Loucy (cell line): ENCODE measurements at regions not wholly inside any gene's neighbourhood (a gene's known extent, or its start where the extent isn't known, plus 50 kb on each side); places are given as distances from the start of the nearest gene placed in this dataset.

Experiments
- EZH2phosphoT487 ChIP-seq: fragments of 200-600 bp; IDR thresholded peaks from 2 replicates; pipeline ENCODE4 v1.6.1; 2018; ENCODE audit warnings: antibody characterized with exemption, mild to moderate bottlenecking, moderate library complexity, borderline replicate concordance
- TF ChIP-seq, protein P1 (sequence below): fragments of 200-600 bp; sonication (generic); conservative IDR thresholded peaks from 2 replicates; pipeline ENCODE4 v1.5.1; 2014; ENCODE audit warnings: mild to moderate bottlenecking, antibody characterized with exemption, low read length

DNA sequence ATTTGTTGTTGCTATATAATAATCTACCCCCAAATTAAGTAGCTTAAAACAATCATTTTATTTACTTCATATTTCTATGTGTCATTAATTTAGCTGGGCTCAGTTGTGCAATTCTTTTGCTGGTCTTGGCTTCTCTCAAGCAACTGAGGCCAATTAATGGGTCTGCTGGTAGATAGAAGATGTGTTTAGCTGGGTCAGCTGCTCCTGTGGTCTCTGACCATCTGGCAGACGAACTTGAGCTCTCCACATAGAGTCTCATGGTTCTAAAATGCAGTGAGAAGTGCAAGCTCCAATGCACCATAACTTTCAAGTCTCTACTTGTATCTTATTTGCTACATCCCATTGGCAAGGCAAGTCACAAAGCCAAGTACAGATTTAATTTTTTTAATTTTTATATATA lies 515.6 kb downstream of the ZIC1 start:
- TF ChIP-seq, protein P1, sequence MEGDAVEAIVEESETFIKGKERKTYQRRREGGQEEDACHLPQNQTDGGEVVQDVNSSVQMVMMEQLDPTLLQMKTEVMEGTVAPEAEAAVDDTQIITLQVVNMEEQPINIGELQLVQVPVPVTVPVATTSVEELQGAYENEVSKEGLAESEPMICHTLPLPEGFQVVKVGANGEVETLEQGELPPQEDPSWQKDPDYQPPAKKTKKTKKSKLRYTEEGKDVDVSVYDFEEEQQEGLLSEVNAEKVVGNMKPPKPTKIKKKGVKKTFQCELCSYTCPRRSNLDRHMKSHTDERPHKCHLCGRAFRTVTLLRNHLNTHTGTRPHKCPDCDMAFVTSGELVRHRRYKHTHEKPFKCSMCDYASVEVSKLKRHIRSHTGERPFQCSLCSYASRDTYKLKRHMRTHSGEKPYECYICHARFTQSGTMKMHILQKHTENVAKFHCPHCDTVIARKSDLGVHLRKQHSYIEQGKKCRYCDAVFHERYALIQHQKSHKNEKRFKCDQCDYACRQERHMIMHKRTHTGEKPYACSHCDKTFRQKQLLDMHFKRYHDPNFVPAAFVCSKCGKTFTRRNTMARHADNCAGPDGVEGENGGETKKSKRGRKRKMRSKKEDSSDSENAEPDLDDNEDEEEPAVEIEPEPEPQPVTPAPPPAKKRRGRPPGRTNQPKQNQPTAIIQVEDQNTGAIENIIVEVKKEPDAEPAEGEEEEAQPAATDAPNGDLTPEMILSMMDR: no peak
- TF ChIP-seq EZH2phosphoT487: no peak
